ENCODE measurements at regions not wholly inside any gene's neighbourhood (a gene's known extent, or its start where the extent isn't known, plus 50 kb on each side); places are given as distances from the start of the nearest gene placed in this dataset.
"Not testable (repeated sequence)": the region's sequence is repeated elsewhere in the genome, so short reads cannot be mapped to it uniquely, and the experiment has no call there.

- Mint-ChIP-seq H3K4me3 (ENCODE audit: low read depth) (no peak overlapping the region), H3K36me3 (ENCODE audit: low read depth) (no peaks in the 10 kb centered on the region), H3K9me3 (peaks cover 15% of the 10 kb centered on the region), H3K27ac (no peak overlapping the region), H3K27me3 (ENCODE audit: low read depth) (no peaks in the 10 kb centered on the region), H3K4me1 (ENCODE audit: low read depth) (no peaks in the 10 kb centered on the region)
- no peak for DNase-seq (ENCODE audit: low spot score)
- intact Hi-C loops (cut with micrococcal nuclease), result no loop called here
Observed at GRCh38 chr21:27329255-27329851, 362.5 kb upstream of the ADAMTS5 start.

- Mint-ChIP-seq H3K36me3 (ENCODE audit: low read depth) (no peaks in the 10 kb centered on the region), H3K4me3 (ENCODE audit: low read depth) (no peak overlapping the region), H3K27me3 (ENCODE audit: low read depth) (no peaks in the 10 kb centered on the region), H3K4me1 (ENCODE audit: low read depth) (no peaks in the 10 kb centered on the region), H3K9me3 (peaks cover 7% of the 10 kb centered on the region), H3K27ac (no peak overlapping the region)
- DNase-seq (ENCODE audit: low spot score), result no peak
- intact Hi-C loops (cut with micrococcal nuclease), result no loop called here
Observed at GRCh38 chr21:27326301-27326700, 359.4 kb upstream of the ADAMTS5 start.

GRCh38 chr21:27323331-27323730, 356.4 kb upstream of the ADAMTS5 start:
- Mint-ChIP-seq H3K27ac (no peak overlapping the region), H3K9me3 (peaks cover 13% of the 10 kb centered on the region), H3K27me3 (ENCODE audit: low read depth) (no peaks in the 10 kb centered on the region), H3K4me3 (ENCODE audit: low read depth) (no peak overlapping the region), H3K36me3 (ENCODE audit: low read depth) (no peaks in the 10 kb centered on the region), H3K4me1 (ENCODE audit: low read depth) (no peaks in the 10 kb centered on the region)
- intact Hi-C loops (cut with micrococcal nuclease), result no loop called here
- no peak for DNase-seq (ENCODE audit: low spot score)

GRCh38 chr21:27321791-27322190, 354.9 kb upstream of the ADAMTS5 start:
- H3K9me3 Mint-ChIP-seq, result peaks cover 13% of the 10 kb centered on the region
- no peaks in the 10 kb centered on the region for H3K4me1 Mint-ChIP-seq (ENCODE audit: low read depth)
- no peak overlapping the region for H3K27ac Mint-ChIP-seq
- DNase-seq (ENCODE audit: low spot score), result no peak
- intact Hi-C loops (cut with micrococcal nuclease), result no loop called here
- no peaks in the 10 kb centered on the region for H3K27me3 Mint-ChIP-seq (ENCODE audit: low read depth)
- H3K36me3 Mint-ChIP-seq (ENCODE audit: low read depth), result no peaks in the 10 kb centered on the region
- no peak overlapping the region for H3K4me3 Mint-ChIP-seq (ENCODE audit: low read depth)

GRCh38 chr21:27320868-27321267, 354.0 kb upstream of the ADAMTS5 start:
- intact Hi-C loops (cut with micrococcal nuclease), result no loop called here

GRCh38 chr21:27317601-27318000, 350.7 kb upstream of the ADAMTS5 start:
- H3K36me3 Mint-ChIP-seq (ENCODE audit: low read depth); H3K27ac Mint-ChIP-seq; DNase-seq (ENCODE audit: low spot score); H3K27me3 Mint-ChIP-seq (ENCODE audit: low read depth); H3K4me3 Mint-ChIP-seq (ENCODE audit: low read depth); H3K4me1 Mint-ChIP-seq (ENCODE audit: low read depth); intact Hi-C loops (cut with micrococcal nuclease): not testable (repeated sequence)
- H3K9me3 Mint-ChIP-seq, result peaks cover 28% of the 10 kb centered on the region

More at GRCh38 chr21:27320868-27321267, 354.0 kb upstream of the ADAMTS5 start:
- no peak for DNase-seq (ENCODE audit: low spot score)
- Mint-ChIP-seq H3K4me3 (ENCODE audit: low read depth) (no peak overlapping the region), H3K4me1 (ENCODE audit: low read depth) (no peaks in the 10 kb centered on the region), H3K27ac (no peak overlapping the region), H3K27me3 (ENCODE audit: low read depth) (no peaks in the 10 kb centered on the region), H3K36me3 (ENCODE audit: low read depth) (no peaks in the 10 kb centered on the region), H3K9me3 (peaks cover 20% of the 10 kb centered on the region)

GRCh38 chr21:27315373-27315772, 348.5 kb upstream of the ADAMTS5 start:
- Mint-ChIP-seq H3K27ac (no peak overlapping the region), H3K4me3 (ENCODE audit: low read depth) (no peak overlapping the region), H3K4me1 (ENCODE audit: low read depth) (no peaks in the 10 kb centered on the region), H3K36me3 (ENCODE audit: low read depth) (no peaks in the 10 kb centered on the region), H3K27me3 (ENCODE audit: low read depth) (no peaks in the 10 kb centered on the region), H3K9me3 (peaks cover 36% of the 10 kb centered on the region)
- no peak for DNase-seq (ENCODE audit: low spot score)
- intact Hi-C loops (cut with micrococcal nuclease), result no loop called here

GRCh38 chr21:27314131-27314530, 347.2 kb upstream of the ADAMTS5 start:
- no peaks in the 10 kb centered on the region for H3K4me1 Mint-ChIP-seq (ENCODE audit: low read depth)
- intact Hi-C loops (cut with micrococcal nuclease), result no loop called here
- H3K4me3 Mint-ChIP-seq (ENCODE audit: low read depth), result no peak overlapping the region
- H3K27ac Mint-ChIP-seq, result no peak overlapping the region
- H3K36me3 Mint-ChIP-seq (ENCODE audit: low read depth), result no peaks in the 10 kb centered on the region
- H3K27me3 Mint-ChIP-seq (ENCODE audit: low read depth), result no peaks in the 10 kb centered on the region
- H3K9me3 Mint-ChIP-seq, result peaks cover 33% of the 10 kb centered on the region
- no peak for DNase-seq (ENCODE audit: low spot score)

GRCh38 chr21:27306791-27307775, 340.2 kb upstream of the ADAMTS5 start:
- Mint-ChIP-seq H3K36me3 (ENCODE audit: low read depth) (no peaks in the 10 kb centered on the region), H3K27me3 (ENCODE audit: low read depth) (no peaks in the 10 kb centered on the region)

GRCh38 chr21:27306206-27306605, 339.3 kb upstream of the ADAMTS5 start:
- Mint-ChIP-seq H3K27me3 (ENCODE audit: low read depth) (no peaks in the 10 kb centered on the region), H3K4me1 (ENCODE audit: low read depth) (no peaks in the 10 kb centered on the region), H3K9me3 (peaks cover 30% of the 10 kb centered on the region), H3K4me3 (ENCODE audit: low read depth) (no peak overlapping the region), H3K27ac (no peak overlapping the region), H3K36me3 (ENCODE audit: low read depth) (no peaks in the 10 kb centered on the region)
- intact Hi-C loops (cut with micrococcal nuclease), result no loop called here
- DNase-seq (ENCODE audit: low spot score), result no peak

More at GRCh38 chr21:27306791-27307775, 340.2 kb upstream of the ADAMTS5 start:
- intact Hi-C loops (cut with micrococcal nuclease), result no loop called here
- H3K4me3 Mint-ChIP-seq (ENCODE audit: low read depth), result no peak overlapping the region
- no peak overlapping the region for H3K27ac Mint-ChIP-seq
- H3K9me3 Mint-ChIP-seq, result peaks cover 32% of the 10 kb centered on the region
- no peaks in the 10 kb centered on the region for H3K4me1 Mint-ChIP-seq (ENCODE audit: low read depth)
- no peak for DNase-seq (ENCODE audit: low spot score)

GRCh38 chr21:27301220-27301619, 334.3 kb upstream of the ADAMTS5 start:
- H3K27me3 Mint-ChIP-seq (ENCODE audit: low read depth), result no peaks in the 10 kb centered on the region
- no peak for DNase-seq (ENCODE audit: low spot score)
- H3K27ac Mint-ChIP-seq, result no peak overlapping the region
- no peak overlapping the region for H3K4me3 Mint-ChIP-seq (ENCODE audit: low read depth)
- no peaks in the 10 kb centered on the region for H3K36me3 Mint-ChIP-seq (ENCODE audit: low read depth)
- intact Hi-C loops (cut with micrococcal nuclease), result no loop called here
- H3K9me3 Mint-ChIP-seq, result peaks cover 26% of the 10 kb centered on the region
- no peaks in the 10 kb centered on the region for H3K4me1 Mint-ChIP-seq (ENCODE audit: low read depth)

GRCh38 chr21:27300770-27301169, 333.9 kb upstream of the ADAMTS5 start:
- H3K4me1 Mint-ChIP-seq (ENCODE audit: low read depth), result no peaks in the 10 kb centered on the region
- no peaks in the 10 kb centered on the region for H3K27me3 Mint-ChIP-seq (ENCODE audit: low read depth)
- intact Hi-C loops (cut with micrococcal nuclease), result no loop called here
- H3K4me3 Mint-ChIP-seq (ENCODE audit: low read depth), result no peak overlapping the region
- no peak for DNase-seq (ENCODE audit: low spot score)
- no peaks in the 10 kb centered on the region for H3K36me3 Mint-ChIP-seq (ENCODE audit: low read depth)
- H3K27ac Mint-ChIP-seq, result no peak overlapping the region
- H3K9me3 Mint-ChIP-seq, result peaks cover 30% of the 10 kb centered on the region

GRCh38 chr21:27298465-27298864, 331.6 kb upstream of the ADAMTS5 start:
- H3K9me3 Mint-ChIP-seq, result peaks cover 37% of the 10 kb centered on the region
- no peak overlapping the region for H3K4me3 Mint-ChIP-seq (ENCODE audit: low read depth)
- H3K4me1 Mint-ChIP-seq (ENCODE audit: low read depth), result no peaks in the 10 kb centered on the region
- no peaks in the 10 kb centered on the region for H3K27me3 Mint-ChIP-seq (ENCODE audit: low read depth)
- no peak overlapping the region for H3K27ac Mint-ChIP-seq
- intact Hi-C loops (cut with micrococcal nuclease), result no loop called here
- no peak for DNase-seq (ENCODE audit: low spot score)
- no peaks in the 10 kb centered on the region for H3K36me3 Mint-ChIP-seq (ENCODE audit: low read depth)
